HT1080 (cell line): ENCODE measurements at regions not wholly inside any gene's neighbourhood (a gene's known extent, or its start where the extent isn't known, plus 50 kb on each side); places are given as distances from the start of the nearest gene placed in this dataset.
"Not testable (repeated sequence)": the region's sequence is repeated elsewhere in the genome, so short reads cannot be mapped to it uniquely, and the experiment has no call there.

Source experiments
- DNase-seq: peaks from one replicate; pipeline ENCODE4 v3.0.0-alpha.2; 2015; ENCODE audit warnings: low read depth

- no peak for DNase-seq
Measured at GRCh38 chr16:86224126-86224525, 286.2 kb upstream of the FOXF1 start.

GRCh38 chr16:86224629-86225028 lies 285.7 kb upstream of the FOXF1 start:
- no peak for DNase-seq

- no peak for DNase-seq
Measured at GRCh38 chr16:86225905-86226371, 284.4 kb upstream of the FOXF1 start.

- no peak for DNase-seq
Measured at GRCh38 chr16:86227041-86227440, 283.3 kb upstream of the FOXF1 start.

- no peak for DNase-seq
Measured at GRCh38 chr16:86227801-86228200, 282.5 kb upstream of the FOXF1 start.

GRCh38 chr16:86228713-86229112 lies 281.6 kb upstream of the FOXF1 start:
- no peak for DNase-seq

- no peak for DNase-seq
Measured at GRCh38 chr16:86229283-86229682, 281.0 kb upstream of the FOXF1 start.

- no peak for DNase-seq
Measured at GRCh38 chr16:86229866-86230656, 280.3 kb upstream of the FOXF1 start.

GRCh38 chr16:86231321-86231995 lies 278.9 kb upstream of the FOXF1 start:
- no peak for DNase-seq

- DNase-seq, result no peak
Measured at GRCh38 chr16:86231996-86232350, 278.4 kb upstream of the FOXF1 start.

- no peak for DNase-seq
Measured at GRCh38 chr16:86232496-86232895, 277.8 kb upstream of the FOXF1 start.

- DNase-seq, result not testable (repeated sequence)
Measured at GRCh38 chr16:86233506-86233905, 276.8 kb upstream of the FOXF1 start.

- DNase-seq, result no peak
Measured at GRCh38 chr16:86239381-86239780, 270.9 kb upstream of the FOXF1 start.

GRCh38 chr16:86240716-86241363 lies 269.5 kb upstream of the FOXF1 start:
- DNase-seq, result no peak

GRCh38 chr16:86241681-86242080 lies 268.6 kb upstream of the FOXF1 start:
- DNase-seq, result no peak

- no peak for DNase-seq
Measured at GRCh38 chr16:86242244-86243122, 267.8 kb upstream of the FOXF1 start.

- DNase-seq, result no peak
Measured at GRCh38 chr16:86243123-86243473, 267.2 kb upstream of the FOXF1 start.

GRCh38 chr16:86243571-86244154 lies 266.7 kb upstream of the FOXF1 start:
- no peak for DNase-seq

GRCh38 chr16:86244158-86244557 lies 266.2 kb upstream of the FOXF1 start:
- DNase-seq, result no peak

GRCh38 chr16:86244936-86245335 lies 265.4 kb upstream of the FOXF1 start:
- DNase-seq, result no peak

- DNase-seq, result no peak
Measured at GRCh38 chr16:86245351-86245750, 265.0 kb upstream of the FOXF1 start.
